Endothelial cell of umbilical vein (primary cell): ENCODE measurements at regions not wholly inside any gene's neighbourhood (a gene's known extent, or its start where the extent isn't known, plus 50 kb on each side); places are given as distances from the start of the nearest gene placed in this dataset.

Experiments
- BruUV-seq: library from RNA; stranded (reverse); fragments of 400-500 nt; replicated peaks from 2 replicates; lab custom pipeline; 2021; lab: Mats Ljungman, UMichigan
- CTCF ChIA-PET: fragments of 300-600, 350-600 bp; sonication (Branson Sonifier 250); formaldehyde crosslinking; loops from one replicate; lab custom pipeline; 2021; ENCODE audit warnings: antibody characterized with exemption, inconsistent platforms; lab: Charles Lee
- POLR2A ChIA-PET: fragments of 300-600, 350-600 bp; sonication (Branson Sonifier 250); formaldehyde crosslinking; loops from one replicate; lab custom pipeline; 2021; ENCODE audit warnings: antibody characterized with exemption, inconsistent platforms; lab: Charles Lee
- DNase-seq: peaks from one replicate; pipeline ENCODE4 v3.0.0-alpha.2; 2011; ENCODE audit warnings: low read depth, low spot score
- FAIRE-seq: peaks from 2 replicates; lab custom pipeline; 2011; peaks lifted over from hg19 to GRCh38; lab: Jason Lieb, UNC
- H2AFZ ChIP-seq: 2 replicates; pipeline ENCODE4 v1.6.0; 2012; ENCODE audit warnings: low read depth, low read length, control low read depth, inconsistent platforms
- H3K27ac ChIP-seq: 2 replicates; pipeline ENCODE4 v1.5.1; 2011; ENCODE audit warnings: low read depth, mild to moderate bottlenecking, control low read depth, low read length, moderate library complexity; ENCODE audit not compliant: insufficient read depth
- H3K27me3 ChIP-seq, 2 experiments: 2 replicates each; pipeline versions ENCODE4 v1.6.0 to v1.6.1; 2011; ENCODE audit warnings: low read length in 2 of 2, mixed read lengths in 1 of 2; ENCODE audit not compliant: control insufficient read depth in 2 of 2, insufficient read depth in 2 of 2
- H3K36me3 ChIP-seq, 2 experiments: 2 replicates in 1 of 2; 3 replicates in 1 of 2; pipeline ENCODE4 v1.5.1; 2011; ENCODE audit warnings: low read length in 2 of 2, mild to moderate bottlenecking in 1 of 2, moderate library complexity in 1 of 2; ENCODE audit not compliant: control insufficient read depth in 2 of 2, insufficient read depth in 2 of 2; ENCODE audit errors: extremely low read depth in 1 of 2
- H3K4me1 ChIP-seq: 3 replicates; pipeline ENCODE4 v1.5.1; 2011; ENCODE audit warnings: mild to moderate bottlenecking, low read length; ENCODE audit not compliant: control insufficient read depth, insufficient read depth; ENCODE audit errors: extremely low read depth
- H3K4me2 ChIP-seq: 2 replicates; pipeline ENCODE4 v1.6.1; 2011; ENCODE audit warnings: low read length, control low read depth, mixed read lengths; ENCODE audit not compliant: insufficient read depth
- H3K4me3 ChIP-seq, 3 experiments: fragments of 200-600 bp in 1 of 3; sonication (generic), shearing (Covaris generic) in 1 of 3; replicated peaks in 1 of 3; 2 replicates each; pipeline ENCODE4 v1.5.1; 2011 to 2016; ENCODE audit warnings: control low read depth in 3 of 3, low read length in 3 of 3, mild to moderate bottlenecking in 2 of 3, inconsistent platforms in 1 of 3, low read depth in 1 of 3, moderate library complexity in 1 of 3; ENCODE audit not compliant: insufficient read depth in 1 of 3
- H3K79me2 ChIP-seq: 2 replicates; pipeline ENCODE4 v1.6.0; 2012; ENCODE audit warnings: low read length, inconsistent platforms; ENCODE audit not compliant: control insufficient read depth, insufficient read depth
- H3K9ac ChIP-seq: replicated peaks from 2 replicates; pipeline ENCODE3; 2011; ENCODE audit warnings: low read length, control low read depth; ENCODE audit not compliant: insufficient read depth; ENCODE audit errors: extremely low read depth
- H3K9me1 ChIP-seq: replicated peaks from 3 replicates; pipeline ENCODE4 v1.6.0; 2011; ENCODE audit warnings: mild to moderate bottlenecking, low read length; ENCODE audit not compliant: control insufficient read depth, insufficient read depth; ENCODE audit errors: extremely low read depth
- H3K9me3 ChIP-seq: replicated peaks from 2 replicates; pipeline ENCODE4 v1.5.1; 2012; ENCODE audit warnings: low read length, inconsistent platforms; ENCODE audit not compliant: control insufficient read depth, insufficient read depth
- H4K20me1 ChIP-seq: replicated peaks from 2 replicates; pipeline ENCODE3; 2011; ENCODE audit warnings: mild to moderate bottlenecking, low read length; ENCODE audit not compliant: control insufficient read depth, insufficient read depth; ENCODE audit errors: extremely low read depth
- EZH2 ChIP-seq: IDR thresholded peaks from 2 replicates; pipeline ENCODE4 v1.6.1; 2012; ENCODE audit warnings: borderline replicate concordance, low read depth, mild to moderate bottlenecking, moderate library complexity, low read length, inconsistent platforms; ENCODE audit not compliant: severe bottlenecking
- FOS ChIP-seq: IDR thresholded peaks from 2 replicates; pipeline ENCODE4 v1.6.1; 2011; ENCODE audit warnings: mild to moderate bottlenecking, low read length, moderate library complexity, borderline replicate concordance; ENCODE audit not compliant: insufficient read depth
- GATA2 ChIP-seq: IDR thresholded peaks from 2 replicates; pipeline ENCODE4 v1.7.0; 2011; ENCODE audit warnings: low read depth, mild to moderate bottlenecking, moderate library complexity, mixed read lengths, low read length; ENCODE audit not compliant: insufficient read length, insufficient read depth
- JUN ChIP-seq: IDR thresholded peaks from 2 replicates; pipeline ENCODE4 v1.6.1; 2011; ENCODE audit warnings: borderline replicate concordance, low read depth; ENCODE audit not compliant: insufficient read length, insufficient read depth
- MYC ChIP-seq: IDR thresholded peaks from one replicate; pipeline ENCODE4 v1.6.1; 2011; ENCODE audit warnings: mild to moderate bottlenecking, low read depth, low read length
- POLR2A ChIP-seq: IDR thresholded peaks from 2 replicates; pipeline ENCODE4 v1.6.1; 2012; ENCODE audit warnings: low read depth, mild to moderate bottlenecking, control low read depth, low read length
- POLR2AphosphoS5 ChIP-seq: IDR thresholded peaks from 2 replicates; pipeline ENCODE4 v1.6.1; 2012; ENCODE audit warnings: low read depth, mild to moderate bottlenecking, control low read depth, low read length, moderate library complexity; ENCODE audit not compliant: insufficient read depth
- dilution Hi-C: fragments of 300-500 bp; cut with MboI; formaldehyde crosslinking; loops from one replicate; pipeline ENCODE4 v1.15.0; 2019; ENCODE audit warnings: low sequenced_read_pairs; ENCODE audit not compliant: extremely low pct_ligation_motif_present
- intact Hi-C: fragments of 100-400 bp; cut with micrococcal nuclease; formaldehyde crosslinking; loops from one replicate; pipeline ENCODE4 v1.10.0; 2022
- TF ChIP-seq, protein P1 (sequence below), 2 donors: IDR thresholded peaks; 1 replicate in 1 of 2; 2 replicates in 1 of 2; pipeline ENCODE4 v1.5.1; 2011; ENCODE audit warnings: low read length in 2 of 2, mild to moderate bottlenecking in 2 of 2, moderate library complexity in 2 of 2, control low read depth in 1 of 2, inconsistent platforms in 1 of 2, low read depth in 1 of 2; ENCODE audit not compliant: insufficient read depth in 1 of 2; ENCODE audit errors: extremely low read depth in 1 of 2
- TF ChIP-seq, protein P2 (sequence below): IDR thresholded peaks from 2 replicates; pipeline ENCODE4 v1.6.1; 2011; ENCODE audit not compliant: insufficient read depth, insufficient read length

DNA sequence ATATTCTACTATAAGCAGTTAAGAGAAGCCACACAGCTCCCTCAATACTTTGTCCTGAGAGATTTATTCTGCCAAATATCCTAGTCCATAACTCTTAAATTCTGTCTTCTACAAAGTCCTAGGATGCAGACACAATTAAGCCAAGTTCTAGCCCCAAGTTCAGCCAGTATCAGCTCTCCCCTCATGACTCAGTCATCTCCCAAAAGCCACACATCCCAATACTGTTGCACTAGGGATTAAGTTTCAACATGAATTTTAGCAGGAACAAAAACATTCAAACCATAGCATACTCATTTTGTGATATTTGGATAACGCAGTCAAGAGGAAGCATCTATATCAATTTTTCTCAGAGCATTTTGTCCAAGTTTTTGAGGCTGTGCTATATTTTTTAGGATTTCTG, 277.4 kb downstream of the FZD1 start:
- TF ChIP-seq, protein P1, sequence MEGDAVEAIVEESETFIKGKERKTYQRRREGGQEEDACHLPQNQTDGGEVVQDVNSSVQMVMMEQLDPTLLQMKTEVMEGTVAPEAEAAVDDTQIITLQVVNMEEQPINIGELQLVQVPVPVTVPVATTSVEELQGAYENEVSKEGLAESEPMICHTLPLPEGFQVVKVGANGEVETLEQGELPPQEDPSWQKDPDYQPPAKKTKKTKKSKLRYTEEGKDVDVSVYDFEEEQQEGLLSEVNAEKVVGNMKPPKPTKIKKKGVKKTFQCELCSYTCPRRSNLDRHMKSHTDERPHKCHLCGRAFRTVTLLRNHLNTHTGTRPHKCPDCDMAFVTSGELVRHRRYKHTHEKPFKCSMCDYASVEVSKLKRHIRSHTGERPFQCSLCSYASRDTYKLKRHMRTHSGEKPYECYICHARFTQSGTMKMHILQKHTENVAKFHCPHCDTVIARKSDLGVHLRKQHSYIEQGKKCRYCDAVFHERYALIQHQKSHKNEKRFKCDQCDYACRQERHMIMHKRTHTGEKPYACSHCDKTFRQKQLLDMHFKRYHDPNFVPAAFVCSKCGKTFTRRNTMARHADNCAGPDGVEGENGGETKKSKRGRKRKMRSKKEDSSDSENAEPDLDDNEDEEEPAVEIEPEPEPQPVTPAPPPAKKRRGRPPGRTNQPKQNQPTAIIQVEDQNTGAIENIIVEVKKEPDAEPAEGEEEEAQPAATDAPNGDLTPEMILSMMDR (IDR thresholded peaks at IDR 0.05; ENCODE audit: extremely low read depth in 1 of 2, insufficient read depth in 1 of 2, low read depth in 1 of 2, low read length in 2 of 2), result no peak
- TF ChIP-seq JUN (no peak), GATA2 (no peak), MYC (no peak), EZH2 (no peak), POLR2AphosphoS5 (no peak), FOS (no peak), POLR2A (no peak)
- TF ChIP-seq, protein P2, sequence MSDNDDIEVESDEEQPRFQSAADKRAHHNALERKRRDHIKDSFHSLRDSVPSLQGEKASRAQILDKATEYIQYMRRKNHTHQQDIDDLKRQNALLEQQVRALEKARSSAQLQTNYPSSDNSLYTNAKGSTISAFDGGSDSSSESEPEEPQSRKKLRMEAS, result no peak
- Histone ChIP-seq H3K4me1 (no peaks in the 10 kb centered on the region), H3K4me2 (no peak overlapping the region), H3K4me3 (no peak overlapping the region), H3K9ac (no peak overlapping the region), H3K27me3 (no peaks in the 10 kb centered on the region), H3K9me1 (no peaks in the 10 kb centered on the region), H3K9me3 (no peaks in the 10 kb centered on the region), H3K27ac (no peak overlapping the region), H2AFZ (no peak overlapping the region), H3K79me2 (no peaks in the 10 kb centered on the region), H3K36me3 (no peaks in the 10 kb centered on the region), H4K20me1 (no peaks in the 10 kb centered on the region)
- DNase-seq (no peak), FAIRE-seq (no peak)
- CTCF ChIA-PET, result no interaction called here
- dilution Hi-C loops, result no loop called here
- no TSS peak for BruUV-seq
- POLR2A ChIA-PET, result no interaction called here
- intact Hi-C loops, result no loop called here
